ENCODE measurements at regions not wholly inside any gene's neighbourhood (a gene's known extent, or its start where the extent isn't known, plus 50 kb on each side); places are given as distances from the start of the nearest gene placed in this dataset.

DNA sequence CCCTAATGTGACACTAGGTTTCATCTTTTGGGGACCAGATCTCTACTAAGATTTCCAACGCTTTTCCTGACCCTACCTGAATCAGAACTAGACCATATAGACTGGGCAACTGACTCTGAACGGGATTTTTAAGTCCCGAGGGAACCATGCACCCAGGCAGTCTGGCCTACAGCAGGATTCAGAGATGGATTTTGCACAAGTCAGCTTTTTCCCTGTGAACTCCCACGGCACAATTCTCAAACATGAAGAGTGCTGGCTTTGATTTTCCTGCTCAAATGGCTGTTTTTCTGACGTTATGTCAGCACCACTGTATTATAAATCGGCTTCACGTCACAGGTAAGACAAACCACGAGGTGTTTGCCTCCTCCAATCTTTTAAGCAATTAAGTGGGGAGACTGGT is 409.1 kb downstream of the TCERG1L start:
- Histone ChIP-seq H3K79me2 (replicated peaks; ENCODE audit: insufficient read depth) (no peaks in the 10 kb centered on the region), H3K4me1 (ENCODE audit: insufficient read depth) (no peaks in the 10 kb centered on the region), H2AFZ (no peak overlapping the region), H3K9me2 (ENCODE audit: insufficient read depth) (no peaks in the 10 kb centered on the region), H3K27ac (ENCODE audit: low read depth) (no peak overlapping the region), H3K4me2 (no peak overlapping the region), H3F3A (replicated peaks; ENCODE audit: low read depth) (no peaks in the 10 kb centered on the region), H3K4me3 (no peak overlapping the region), H3K36me3 (ENCODE audit: insufficient read depth) (no peaks in the 10 kb centered on the region; the same call in 1 of the 2 replicates), H3K27me3 (ENCODE audit: insufficient read depth) (no peaks in the 10 kb centered on the region), H4K20me1 (replicated peaks; ENCODE audit: insufficient read depth) (no peaks in the 10 kb centered on the region)
- TF ChIP-seq ETS1 (IDR thresholded peaks at IDR 0.05) = no peak
- TF ChIP-seq ZNF331 (CRISPR knock-in tag; IDR thresholded peaks at IDR 0.05; ENCODE audit: low read depth) = no peak
- TF ChIP-seq STAT1 (IDR thresholded peaks at IDR 0.05; ENCODE audit: unreplicated experiment) = no peak
- no peak for TF ChIP-seq ZNF114 (CRISPR knock-in tag; IDR thresholded peaks at IDR 0.05)
- TF ChIP-seq EZH2 (IDR thresholded peaks at IDR 0.05; ENCODE audit: low read depth, unreplicated experiment) = no peak
- H3K27me3 Mint-ChIP-seq (ENCODE audit: insufficient read depth, low read depth, poor library complexity) = peaks cover 4% of the 10 kb centered on the region
- peaks cover 12% of the 10 kb centered on the region; the same call in 2 of the 3 replicates for H3K36me3 Mint-ChIP-seq (ENCODE audit: low read depth)
- peaks cover 78% of the 10 kb centered on the region for H3K9me3 Mint-ChIP-seq
- no peak overlapping the region for H3K27ac Mint-ChIP-seq
- no peak for DNase-seq (ENCODE audit: low spot score)
- no peak for ATAC-seq
- no peak overlapping the region for H3K4me3 Mint-ChIP-seq
- peaks cover 2% of the 10 kb centered on the region; the same call in 1 of the 3 replicates for H3K4me1 Mint-ChIP-seq

DNA sequence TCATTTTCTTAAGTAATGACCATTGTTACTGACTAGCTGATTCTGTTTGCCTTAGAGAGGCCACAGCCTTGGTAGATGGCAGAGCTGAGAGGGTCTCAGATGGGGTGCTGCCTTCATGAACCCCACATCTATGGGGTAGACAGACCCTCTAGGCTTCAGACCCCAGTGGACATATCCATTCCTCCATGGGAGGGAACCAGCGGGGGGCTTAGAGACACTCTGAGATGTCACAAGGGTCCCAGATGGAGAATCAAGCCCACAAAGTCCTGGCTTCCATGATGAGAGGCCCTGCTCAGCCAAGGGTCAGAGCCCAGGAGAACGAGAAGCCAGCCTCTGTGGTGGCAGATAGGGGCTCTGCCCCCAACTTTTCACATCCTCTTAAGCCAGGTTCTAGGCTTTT is 408.6 kb downstream of the TCERG1L start:
- H3K36me3 Mint-ChIP-seq (ENCODE audit: low read depth) = peaks cover 12% of the 10 kb centered on the region
- H3K27ac Mint-ChIP-seq = no peak overlapping the region
- H4K20me1 ChIP-seq (replicated peaks; ENCODE audit: insufficient read depth) = no peaks in the 10 kb centered on the region
- no peak for DNase-seq (ENCODE audit: low spot score)
- no peak overlapping the region for H3K4me3 Mint-ChIP-seq
- H3K4me1 ChIP-seq (ENCODE audit: insufficient read depth) = no peaks in the 10 kb centered on the region
- no peak for ATAC-seq
- H3K4me1 Mint-ChIP-seq = peaks cover 2% of the 10 kb centered on the region; the same call in 1 of the 3 replicates
- peaks cover 4% of the 10 kb centered on the region for H3K27me3 Mint-ChIP-seq (ENCODE audit: insufficient read depth, low read depth, poor library complexity)
- no peaks in the 10 kb centered on the region for H3K27me3 ChIP-seq (ENCODE audit: insufficient read depth)
- H3K4me2 ChIP-seq = no peak overlapping the region
- H3K36me3 ChIP-seq (ENCODE audit: insufficient read depth) = no peaks in the 10 kb centered on the region; the same call in 1 of the 2 replicates
- no peak overlapping the region for H3K4me3 ChIP-seq
- H2AFZ ChIP-seq = no peak overlapping the region
- peaks cover 79% of the 10 kb centered on the region for H3K9me3 Mint-ChIP-seq
- no peaks in the 10 kb centered on the region for H3F3A ChIP-seq (replicated peaks; ENCODE audit: low read depth)
- TF ChIP-seq POLR2AphosphoS5 (IDR thresholded peaks at IDR 0.05; ENCODE audit: low read depth) (no peak), ZNF331 (CRISPR knock-in tag; IDR thresholded peaks at IDR 0.05; ENCODE audit: low read depth) (no peak), ETS1 (IDR thresholded peaks at IDR 0.05) (no peak)
- TF ChIP-seq, protein P1, sequence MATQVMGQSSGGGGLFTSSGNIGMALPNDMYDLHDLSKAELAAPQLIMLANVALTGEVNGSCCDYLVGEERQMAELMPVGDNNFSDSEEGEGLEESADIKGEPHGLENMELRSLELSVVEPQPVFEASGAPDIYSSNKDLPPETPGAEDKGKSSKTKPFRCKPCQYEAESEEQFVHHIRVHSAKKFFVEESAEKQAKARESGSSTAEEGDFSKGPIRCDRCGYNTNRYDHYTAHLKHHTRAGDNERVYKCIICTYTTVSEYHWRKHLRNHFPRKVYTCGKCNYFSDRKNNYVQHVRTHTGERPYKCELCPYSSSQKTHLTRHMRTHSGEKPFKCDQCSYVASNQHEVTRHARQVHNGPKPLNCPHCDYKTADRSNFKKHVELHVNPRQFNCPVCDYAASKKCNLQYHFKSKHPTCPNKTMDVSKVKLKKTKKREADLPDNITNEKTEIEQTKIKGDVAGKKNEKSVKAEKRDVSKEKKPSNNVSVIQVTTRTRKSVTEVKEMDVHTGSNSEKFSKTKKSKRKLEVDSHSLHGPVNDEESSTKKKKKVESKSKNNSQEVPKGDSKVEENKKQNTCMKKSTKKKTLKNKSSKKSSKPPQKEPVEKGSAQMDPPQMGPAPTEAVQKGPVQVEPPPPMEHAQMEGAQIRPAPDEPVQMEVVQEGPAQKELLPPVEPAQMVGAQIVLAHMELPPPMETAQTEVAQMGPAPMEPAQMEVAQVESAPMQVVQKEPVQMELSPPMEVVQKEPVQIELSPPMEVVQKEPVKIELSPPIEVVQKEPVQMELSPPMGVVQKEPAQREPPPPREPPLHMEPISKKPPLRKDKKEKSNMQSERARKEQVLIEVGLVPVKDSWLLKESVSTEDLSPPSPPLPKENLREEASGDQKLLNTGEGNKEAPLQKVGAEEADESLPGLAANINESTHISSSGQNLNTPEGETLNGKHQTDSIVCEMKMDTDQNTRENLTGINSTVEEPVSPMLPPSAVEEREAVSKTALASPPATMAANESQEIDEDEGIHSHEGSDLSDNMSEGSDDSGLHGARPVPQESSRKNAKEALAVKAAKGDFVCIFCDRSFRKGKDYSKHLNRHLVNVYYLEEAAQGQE (IDR thresholded peaks at IDR 0.05; ENCODE audit: unreplicated experiment) = no peak
- no peaks in the 10 kb centered on the region for H3K79me2 ChIP-seq (replicated peaks; ENCODE audit: insufficient read depth)
- no peaks in the 10 kb centered on the region for H3K9me2 ChIP-seq (ENCODE audit: insufficient read depth)
- no peak overlapping the region for H3K27ac ChIP-seq (ENCODE audit: low read depth)

Measured in GM23338 (cell line).